Fibroblast of villous mesenchyme (primary cell): ENCODE measurements at regions not wholly inside any gene's neighbourhood (a gene's known extent, or its start where the extent isn't known, plus 50 kb on each side); places are given as distances from the start of the nearest gene placed in this dataset.

Experiments used
- DNase-seq: peaks from one replicate; pipeline ENCODE4 v3.0.0-alpha.2; 2010; ENCODE audit warnings: low read depth
- H3K4me3 ChIP-seq: 2 replicates; pipeline ENCODE4 v1.5.1; 2011; ENCODE audit warnings: low read depth, mild to moderate bottlenecking, low read length
- TF ChIP-seq, protein P1 (sequence below): IDR thresholded peaks from 2 replicates; pipeline ENCODE4 v1.5.1; 2012; ENCODE audit warnings: low read depth, mild to moderate bottlenecking, low read length; ENCODE audit not compliant: insufficient read depth

DNA sequence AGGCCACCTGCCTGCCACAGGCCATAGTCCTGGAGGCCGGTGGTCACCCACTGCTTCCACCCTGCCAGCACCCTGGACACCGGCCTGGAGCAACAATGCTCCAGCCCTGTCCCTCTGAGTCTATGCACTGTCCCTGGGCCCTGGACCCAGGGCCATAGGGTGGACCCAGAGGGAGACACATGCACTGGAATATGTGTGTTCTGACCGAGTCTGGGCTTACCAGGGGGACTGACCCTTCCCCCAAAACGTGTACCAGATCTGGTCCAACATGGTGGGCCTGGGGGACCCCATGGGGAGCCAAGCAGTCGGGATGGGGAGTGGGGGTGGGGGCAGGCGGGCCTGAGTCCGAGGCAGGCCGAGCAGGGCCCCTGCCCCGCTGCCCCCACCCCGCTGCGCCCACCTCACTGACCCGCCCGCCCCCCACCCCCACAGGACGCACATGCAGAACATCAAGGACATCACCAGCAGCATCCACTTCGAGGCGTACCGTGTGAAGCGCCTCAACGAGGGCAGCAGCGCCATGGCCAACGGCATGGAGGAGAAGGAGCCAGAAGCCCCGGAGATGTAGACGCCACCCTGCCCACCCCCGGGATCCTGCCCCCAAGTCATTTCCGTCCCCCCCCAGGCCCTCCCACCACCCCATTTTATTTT, 357.4 kb downstream of the SEC14L1 start:
- DNase-seq: no peak
- no peak overlapping the region for H3K4me3 ChIP-seq
- TF ChIP-seq, protein P1, sequence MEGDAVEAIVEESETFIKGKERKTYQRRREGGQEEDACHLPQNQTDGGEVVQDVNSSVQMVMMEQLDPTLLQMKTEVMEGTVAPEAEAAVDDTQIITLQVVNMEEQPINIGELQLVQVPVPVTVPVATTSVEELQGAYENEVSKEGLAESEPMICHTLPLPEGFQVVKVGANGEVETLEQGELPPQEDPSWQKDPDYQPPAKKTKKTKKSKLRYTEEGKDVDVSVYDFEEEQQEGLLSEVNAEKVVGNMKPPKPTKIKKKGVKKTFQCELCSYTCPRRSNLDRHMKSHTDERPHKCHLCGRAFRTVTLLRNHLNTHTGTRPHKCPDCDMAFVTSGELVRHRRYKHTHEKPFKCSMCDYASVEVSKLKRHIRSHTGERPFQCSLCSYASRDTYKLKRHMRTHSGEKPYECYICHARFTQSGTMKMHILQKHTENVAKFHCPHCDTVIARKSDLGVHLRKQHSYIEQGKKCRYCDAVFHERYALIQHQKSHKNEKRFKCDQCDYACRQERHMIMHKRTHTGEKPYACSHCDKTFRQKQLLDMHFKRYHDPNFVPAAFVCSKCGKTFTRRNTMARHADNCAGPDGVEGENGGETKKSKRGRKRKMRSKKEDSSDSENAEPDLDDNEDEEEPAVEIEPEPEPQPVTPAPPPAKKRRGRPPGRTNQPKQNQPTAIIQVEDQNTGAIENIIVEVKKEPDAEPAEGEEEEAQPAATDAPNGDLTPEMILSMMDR: no peak

DNA sequence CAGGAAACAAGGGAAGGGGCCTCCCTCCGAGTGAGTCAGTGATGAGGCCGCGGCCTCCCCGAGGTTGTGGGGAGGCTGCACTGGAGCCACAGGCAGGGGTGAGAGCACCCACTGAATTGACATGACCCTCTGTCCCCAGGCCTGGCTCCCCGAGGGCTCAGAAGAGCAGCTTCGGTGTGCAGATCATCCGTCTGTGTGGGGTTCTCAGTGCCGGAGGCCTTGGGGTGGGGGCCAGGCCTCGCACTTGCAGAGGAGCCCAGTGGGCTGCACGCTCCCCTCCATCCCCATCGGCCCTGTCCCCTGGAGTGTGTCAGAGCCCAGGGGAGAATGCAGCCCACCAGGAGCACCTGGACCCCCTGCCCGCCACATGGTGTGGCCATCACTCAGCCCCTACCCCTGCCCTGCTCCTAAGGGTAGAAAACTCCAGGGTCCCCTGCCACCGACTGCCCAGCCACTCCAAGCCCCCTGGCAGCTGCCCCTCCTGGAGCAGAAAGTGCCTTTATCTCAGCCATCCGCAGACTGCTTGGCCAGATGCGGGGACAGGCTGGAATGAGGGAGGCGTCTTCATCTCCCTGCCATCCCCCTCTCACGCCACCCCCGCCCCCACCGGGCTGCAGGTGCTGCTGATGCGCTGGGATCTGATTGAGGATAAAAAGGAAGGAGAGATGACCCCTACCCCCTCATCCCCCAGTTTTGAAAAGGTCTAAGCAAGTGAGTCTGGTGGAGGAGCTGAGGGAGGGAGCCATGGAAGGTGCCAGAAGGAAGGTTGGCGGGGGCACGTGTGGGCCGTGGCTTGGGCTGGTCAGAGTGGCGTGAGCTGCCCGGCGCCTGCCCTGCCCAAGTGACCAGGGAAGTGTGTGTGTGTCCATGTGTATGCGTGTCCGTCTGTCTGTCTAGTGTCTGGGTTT, 358.3 kb downstream of the SEC14L1 start:
- H3K4me3 ChIP-seq: no peak overlapping the region
- TF ChIP-seq, protein P1: no peak
- no peak for DNase-seq

DNA sequence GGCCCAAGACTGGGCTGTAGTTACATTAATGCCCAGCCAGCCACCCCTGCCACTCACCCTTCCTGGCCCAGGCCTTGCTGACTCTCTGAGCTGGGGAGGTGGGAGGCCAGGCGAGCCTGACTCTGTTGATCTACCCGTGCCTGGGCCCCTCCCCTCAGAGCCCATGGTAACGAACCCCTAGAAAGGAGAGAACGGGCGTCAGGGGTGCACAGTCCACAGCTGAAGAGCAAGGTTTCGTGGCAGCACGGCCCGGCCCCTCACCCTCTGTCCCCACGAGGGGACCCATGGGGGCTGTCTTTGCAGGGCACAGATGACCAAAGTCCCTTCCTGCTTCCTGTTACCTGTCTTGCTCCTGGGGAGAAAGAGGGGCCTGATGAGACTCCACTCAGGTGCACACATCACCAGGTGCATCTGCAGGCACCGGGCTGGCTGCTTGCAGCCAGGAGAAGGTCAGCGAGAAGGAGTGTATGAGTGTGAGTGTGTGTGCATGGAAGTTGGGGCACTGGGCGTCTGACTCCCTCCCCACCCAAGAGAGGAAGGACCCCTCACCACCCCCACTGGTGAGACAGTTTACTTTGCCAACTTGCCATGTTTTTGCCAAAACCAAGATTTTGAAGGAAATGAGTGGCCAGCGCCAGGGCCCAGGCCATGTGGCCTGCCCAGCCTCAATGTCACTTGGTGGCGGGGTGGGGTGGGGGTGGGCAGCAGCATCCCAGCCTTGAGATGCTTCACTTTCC, 359.1 kb downstream of the SEC14L1 start:
- H3K4me3 ChIP-seq: no peak overlapping the region
- TF ChIP-seq, protein P1: no peak
- DNase-seq: no peak

DNA sequence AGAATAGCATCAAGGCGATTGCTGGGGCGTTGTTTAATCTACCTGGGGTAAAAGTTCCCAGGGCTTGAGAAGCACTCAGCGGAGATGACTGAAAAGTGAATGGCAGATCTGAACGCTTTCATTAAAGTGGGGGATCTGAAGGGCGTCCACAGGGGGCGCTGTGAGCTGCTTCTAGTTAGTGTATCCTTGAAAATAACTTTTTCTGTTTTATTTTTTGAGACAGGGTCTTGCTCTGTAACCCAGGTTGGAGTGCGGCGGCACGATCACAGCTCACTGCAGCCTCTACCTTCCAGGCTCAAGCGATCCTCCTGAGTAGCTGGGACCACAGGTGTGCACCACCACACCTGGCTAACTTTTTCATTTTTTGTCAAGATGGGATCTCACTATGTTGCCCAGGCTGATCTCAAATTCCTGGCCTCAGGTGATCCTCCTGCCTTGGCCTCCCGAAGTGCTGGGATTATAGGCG, 360.4 kb downstream of the SEC14L1 start:
- TF ChIP-seq, protein P1: peak; percentile 53
- no peak for DNase-seq
- H3K4me3 ChIP-seq: no peak overlapping the region

DNA sequence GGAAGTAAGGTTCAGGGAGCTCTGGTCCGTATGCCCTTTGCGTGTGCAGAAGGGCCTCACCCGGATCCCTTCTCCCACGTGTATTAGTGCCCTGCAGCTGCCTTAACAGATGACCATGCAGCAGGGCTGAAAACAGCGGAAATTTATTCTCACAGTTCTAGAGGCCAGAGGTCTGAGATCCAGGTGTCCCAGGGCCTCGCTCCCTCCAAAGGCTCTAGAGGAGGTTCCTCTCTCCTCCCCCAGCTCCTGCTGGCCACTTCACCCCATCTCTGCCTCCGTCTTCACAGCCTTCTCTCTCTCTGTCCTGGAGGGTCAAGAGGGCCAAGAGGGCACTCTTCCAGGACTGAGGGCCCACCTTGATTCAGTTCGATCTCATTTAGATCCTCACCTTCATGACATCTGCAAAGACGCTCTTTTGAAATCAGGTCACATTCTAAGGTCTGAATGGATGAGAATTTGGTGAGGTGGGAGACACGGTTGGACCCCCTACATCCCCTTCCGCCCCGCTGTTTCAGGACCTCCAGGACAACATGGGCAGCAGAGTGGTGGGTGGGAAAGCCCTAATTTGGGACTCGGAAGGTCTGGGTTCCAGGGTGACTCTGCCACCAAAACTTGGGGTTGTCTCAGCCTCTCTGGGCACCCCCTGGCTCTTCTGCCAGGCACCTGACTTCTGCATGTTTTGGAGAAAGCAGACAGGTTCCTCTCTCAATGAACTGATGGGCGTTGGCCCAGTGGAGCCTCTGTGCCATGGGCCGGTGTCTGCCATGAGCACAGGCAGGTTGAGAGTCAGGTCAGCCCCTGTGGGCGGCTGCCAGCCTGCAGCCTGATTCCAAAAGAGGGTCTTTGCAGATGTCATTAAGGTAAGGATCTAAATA, 361.2 kb downstream of the SEC14L1 start:
- no peak for DNase-seq
- no peak overlapping the region for H3K4me3 ChIP-seq
- TF ChIP-seq, protein P1: no peak

DNA sequence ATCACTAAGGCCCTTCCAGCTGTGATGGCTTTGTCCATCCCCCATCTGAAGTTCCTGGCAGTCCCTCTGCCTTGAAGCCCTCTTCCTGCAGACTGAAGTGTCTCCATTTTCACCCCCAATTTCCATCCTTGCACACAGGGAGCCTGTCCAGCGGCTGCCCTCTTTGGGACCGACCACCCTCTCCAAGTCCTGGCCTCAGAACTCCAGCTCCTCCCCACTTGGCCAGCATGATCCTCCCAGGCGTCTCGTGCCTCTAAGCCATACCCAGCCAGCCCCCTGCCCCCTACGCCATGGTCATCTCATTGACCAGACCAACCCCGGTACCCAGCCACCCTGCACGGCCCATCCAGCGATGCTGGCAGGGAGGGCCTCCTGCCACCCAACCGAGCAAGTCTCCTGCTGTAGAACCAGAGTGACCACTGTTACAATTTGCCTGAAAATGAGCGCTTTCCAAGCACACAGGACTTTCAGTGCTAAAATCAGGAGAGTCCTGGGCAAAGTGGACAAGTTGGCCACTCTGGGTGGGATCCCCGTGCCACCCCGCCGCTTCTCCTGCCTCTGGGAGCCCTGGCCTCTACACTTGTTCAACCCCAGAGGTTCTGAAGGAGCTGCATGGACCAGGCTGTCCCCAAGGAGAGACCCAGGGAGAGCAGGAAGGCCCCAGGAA, 362.0 kb downstream of the SEC14L1 start:
- TF ChIP-seq, protein P1: no peak
- DNase-seq: no peak
- H3K4me3 ChIP-seq: no peak overlapping the region
